ENCODE measurements at regions not wholly inside any gene's neighbourhood (a gene's known extent, or its start where the extent isn't known, plus 50 kb on each side); places are given as distances from the start of the nearest gene placed in this dataset.
A peak's percentile ranks its signal among the peaks of the same experiment; 100 is the strongest.

DNA sequence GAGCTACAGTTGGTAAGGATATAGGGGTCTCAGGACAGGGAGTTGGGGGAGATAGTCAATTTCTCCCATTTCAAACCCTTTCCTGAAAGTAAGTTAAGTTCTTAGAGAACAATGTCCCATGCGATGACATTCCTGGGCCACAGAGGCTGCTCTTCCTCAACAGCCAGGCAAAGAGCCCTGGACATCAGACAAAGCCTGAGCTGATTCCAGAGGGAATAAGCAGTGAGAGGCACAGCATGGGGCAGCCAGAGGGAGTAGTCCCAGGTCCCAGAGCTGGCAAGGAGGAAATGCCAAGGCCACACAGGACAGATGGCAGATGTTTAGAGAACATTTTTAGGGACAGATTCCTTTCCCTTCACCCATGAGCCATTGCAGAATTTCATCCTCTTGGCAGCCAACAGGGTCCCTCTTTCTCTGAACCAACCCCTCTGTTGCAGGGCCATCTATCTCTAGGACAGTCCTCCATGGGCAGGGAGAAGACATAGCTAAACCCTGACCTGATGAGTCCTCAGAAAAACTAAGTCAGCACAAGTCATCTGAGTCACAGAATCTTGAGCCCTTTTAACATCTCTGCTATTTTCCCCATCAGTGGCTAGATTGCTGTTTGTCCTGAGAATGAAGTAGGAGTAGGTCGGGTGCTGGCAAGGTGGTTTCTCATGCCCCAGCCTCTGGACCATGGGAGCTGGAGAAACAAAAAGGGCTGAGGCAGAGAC, 60.3 kb upstream of the CALM2 start:
- no peak for DNase-seq (ENCODE audit: low spot score)

DNA sequence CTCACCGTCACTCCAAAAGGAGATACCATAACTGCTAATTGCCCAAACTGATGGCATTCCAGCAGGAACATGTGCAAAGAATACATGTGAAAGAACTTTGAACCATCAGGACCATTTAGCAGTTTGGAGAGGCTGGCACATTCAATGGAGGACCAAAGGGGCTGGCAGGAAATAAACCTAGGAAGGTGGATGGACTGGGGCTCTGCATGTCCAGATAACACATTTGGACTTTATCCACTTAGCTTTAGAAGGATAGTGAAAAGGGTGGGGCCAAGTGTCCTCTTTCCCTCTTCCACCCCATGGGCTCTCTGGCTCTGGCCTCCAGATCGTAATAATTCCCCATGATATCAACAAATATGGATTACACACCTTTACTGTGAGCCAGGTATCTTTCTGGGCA, 58.8 kb upstream of the CALM2 start:
- no peak for DNase-seq (ENCODE audit: low spot score)

DNA sequence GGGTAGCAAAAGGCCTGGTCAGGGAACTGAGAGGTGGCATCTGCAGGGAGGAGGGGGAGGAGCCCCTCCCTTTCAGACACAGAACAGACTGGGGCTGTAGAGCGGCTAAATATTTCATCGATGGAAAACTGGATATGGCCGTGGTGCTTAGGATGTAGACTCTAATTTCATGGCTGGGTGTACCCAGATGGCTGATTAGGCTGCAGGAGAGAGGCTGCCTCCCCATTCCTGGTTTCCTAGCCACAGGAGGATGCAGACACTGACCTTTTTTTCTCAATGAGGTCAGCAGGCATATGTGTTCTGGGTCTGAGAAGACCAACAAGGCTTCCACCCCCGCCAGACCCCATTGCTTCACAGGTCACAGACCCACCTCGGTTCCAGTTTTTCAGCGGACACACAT, 58.1 kb upstream of the CALM2 start:
- no peak for DNase-seq (ENCODE audit: low spot score)

DNA sequence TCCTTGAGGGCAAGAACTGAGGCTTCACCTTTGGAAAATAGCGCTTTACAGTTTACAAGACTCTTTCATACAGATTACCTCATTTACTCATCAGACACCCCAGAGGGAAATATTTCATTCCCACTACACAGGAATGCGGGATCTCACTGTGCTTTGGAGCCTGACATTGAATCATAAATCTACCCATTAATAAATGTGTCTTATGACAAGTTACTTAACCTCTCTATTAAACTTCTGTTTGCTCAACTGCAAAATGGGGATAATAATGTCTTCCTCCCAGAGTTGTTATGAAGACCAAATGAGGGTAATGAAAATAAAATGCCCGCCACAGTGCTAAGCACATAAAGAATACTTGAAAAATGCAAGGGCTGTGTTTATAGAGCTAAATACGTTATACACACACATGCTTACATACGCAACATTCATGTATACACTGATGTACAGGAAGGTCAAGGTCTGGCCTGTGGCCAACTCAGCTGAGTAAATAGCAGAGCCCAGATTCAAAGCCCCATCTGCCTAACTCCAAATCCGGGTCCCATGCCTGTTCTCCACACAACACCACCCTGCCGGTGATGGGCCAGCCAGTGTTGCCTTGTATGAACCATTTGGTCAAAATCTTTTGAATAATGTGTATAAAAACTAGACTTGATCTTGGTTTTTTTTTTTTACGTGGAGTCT, 56.6 kb upstream of the CALM2 start:
- no peak for DNase-seq (ENCODE audit: low spot score)

DNA sequence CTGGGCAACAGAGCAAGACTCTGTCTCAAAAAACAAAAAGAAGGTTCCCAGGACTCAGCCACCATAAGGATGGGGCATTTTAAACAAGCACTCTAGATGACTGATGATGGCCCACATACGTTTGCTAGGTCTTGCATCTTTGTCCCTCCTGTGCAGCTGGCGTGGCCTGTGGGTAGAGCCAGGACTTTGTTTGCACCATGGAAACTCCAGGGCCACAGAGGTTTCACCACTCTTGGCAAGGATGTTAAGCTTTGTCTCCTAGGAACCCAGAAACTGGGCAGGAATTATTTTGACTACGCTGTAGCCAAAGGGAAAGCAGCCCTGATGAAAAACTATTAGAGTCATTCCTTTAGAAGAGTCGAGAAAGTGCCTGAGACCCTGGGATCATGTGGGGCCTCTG, 54.1 kb upstream of the CALM2 start:
- no peak for DNase-seq (ENCODE audit: low spot score)

DNA sequence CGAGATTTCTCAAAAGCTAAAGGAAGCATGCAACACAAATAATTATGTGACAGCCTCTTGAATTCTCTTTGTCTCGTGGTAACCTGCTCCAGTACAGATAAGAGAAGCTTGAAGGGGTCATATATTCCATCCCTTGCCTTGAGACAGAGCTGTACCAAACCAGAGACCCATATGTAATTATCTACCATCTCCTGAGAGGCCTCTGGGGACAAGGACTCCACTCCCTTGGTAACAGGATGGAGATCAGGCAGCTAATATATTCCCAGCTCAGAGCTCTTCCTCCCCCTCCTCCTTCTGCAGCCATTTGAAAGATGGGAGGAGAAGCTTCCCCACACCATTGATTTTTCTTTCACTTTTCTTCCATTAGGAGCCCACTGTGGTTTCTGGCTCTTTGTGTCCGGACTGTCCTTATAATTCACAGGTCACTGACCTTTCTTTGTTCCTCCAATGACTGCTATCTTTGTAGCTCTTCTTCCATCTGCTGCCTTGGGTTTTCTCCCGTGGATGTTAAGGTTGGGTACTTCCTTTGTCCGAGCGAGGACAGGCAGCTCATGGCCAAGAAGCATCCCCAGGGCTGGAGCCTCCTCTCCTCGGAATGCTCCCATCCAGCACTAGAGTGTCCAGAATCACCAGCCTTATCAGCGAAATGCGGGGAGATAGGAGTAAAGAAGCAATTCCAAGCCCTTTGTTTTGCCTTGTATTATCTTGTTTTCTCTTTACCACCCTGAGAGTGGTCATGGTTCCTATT, 51.4 kb upstream of the CALM2 start:
- DNase-seq (ENCODE audit: low spot score), result no peak

DNA sequence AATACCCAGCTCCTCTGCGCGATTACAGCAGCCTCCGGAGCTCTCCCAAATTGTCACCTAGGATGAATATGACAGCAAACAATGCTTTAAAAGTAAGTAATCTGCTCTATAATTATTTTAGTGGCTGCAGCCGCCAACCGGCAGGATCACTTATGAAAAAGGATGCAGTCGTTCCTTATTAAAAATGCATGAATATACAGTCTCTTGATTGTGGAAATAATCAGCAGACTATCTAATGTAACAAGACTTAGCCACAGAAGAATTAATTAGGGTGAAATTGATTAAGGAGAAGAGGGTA, 50.6 kb upstream of the CALM2 start:
- no peak for DNase-seq (ENCODE audit: low spot score)

DNA sequence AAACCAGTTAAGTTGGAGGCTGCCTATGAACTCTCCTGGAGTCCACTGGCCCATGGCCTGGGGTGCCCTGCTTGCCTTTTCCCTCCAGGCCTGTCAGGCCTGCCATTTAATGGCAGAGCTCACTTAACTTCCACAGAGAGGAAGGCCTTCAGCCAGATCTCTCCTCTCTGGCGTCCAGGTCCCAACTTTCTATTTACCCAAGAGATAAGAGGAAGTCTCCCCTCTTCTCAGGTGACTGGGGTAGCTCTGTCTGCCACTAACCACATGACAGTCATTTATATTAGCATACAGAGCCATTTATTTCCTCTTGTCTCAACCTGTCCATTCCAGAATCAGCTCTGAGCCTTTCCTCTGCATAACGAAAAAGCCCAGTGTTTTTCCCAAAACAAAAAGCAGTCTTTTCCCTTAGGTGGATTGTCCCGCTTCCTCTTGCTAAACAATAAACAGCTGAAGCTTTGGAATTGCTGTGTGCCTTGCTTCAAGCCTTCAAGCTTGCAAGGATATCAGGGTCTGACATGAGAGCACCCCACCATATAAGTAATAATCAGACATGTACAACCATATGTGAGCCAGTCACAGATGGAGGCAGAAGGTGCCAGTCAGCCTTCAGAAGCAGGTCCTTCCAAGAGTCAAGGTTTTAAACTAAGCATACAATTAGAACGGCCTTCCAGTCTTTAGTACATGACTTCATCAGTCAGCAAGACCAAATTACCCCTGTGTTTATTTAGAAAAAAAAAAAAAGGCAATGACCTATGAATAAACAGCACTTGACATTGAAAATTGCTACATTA, 50.0 kb upstream of the CALM2 start:
- peak; percentile 34 for DNase-seq (ENCODE audit: low spot score)
